ENCODE measurements at regions not wholly inside any gene's neighbourhood (a gene's known extent, or its start where the extent isn't known, plus 50 kb on each side); places are given as distances from the start of the nearest gene placed in this dataset.

- H3K27me3 ChIP-seq (ENCODE audit: insufficient read depth, low read length, poor library complexity), result no peaks in the 10 kb centered on the region
- no peaks in the 10 kb centered on the region for H3K79me2 ChIP-seq (ENCODE audit: insufficient read depth, low read length)
- no peaks in the 10 kb centered on the region for H3K4me1 ChIP-seq (ENCODE audit: insufficient read depth, low read length)
- no peak overlapping the region for H3K27ac ChIP-seq (ENCODE audit: low read length)
- H3K4me3 ChIP-seq (ENCODE audit: low read depth in 1 of 2, low read length in 2 of 2), result no peak overlapping the region
- no peak overlapping the region for H3K9ac ChIP-seq (ENCODE audit: low read depth, low read length)
- no peaks in the 10 kb centered on the region for H4K20me1 ChIP-seq (ENCODE audit: insufficient read depth, low read length)
- ATAC-seq (ENCODE audit: insufficient read depth, low read depth), result no peak
- H3K4me2 ChIP-seq (ENCODE audit: insufficient read depth, low read length), result no peak overlapping the region
- no peak for TF ChIP-seq EZH2 (IDR thresholded peaks at IDR 0.05; ENCODE audit: borderline replicate concordance, low read depth, low read length, severe bottlenecking)
- TF ChIP-seq, protein P1, sequence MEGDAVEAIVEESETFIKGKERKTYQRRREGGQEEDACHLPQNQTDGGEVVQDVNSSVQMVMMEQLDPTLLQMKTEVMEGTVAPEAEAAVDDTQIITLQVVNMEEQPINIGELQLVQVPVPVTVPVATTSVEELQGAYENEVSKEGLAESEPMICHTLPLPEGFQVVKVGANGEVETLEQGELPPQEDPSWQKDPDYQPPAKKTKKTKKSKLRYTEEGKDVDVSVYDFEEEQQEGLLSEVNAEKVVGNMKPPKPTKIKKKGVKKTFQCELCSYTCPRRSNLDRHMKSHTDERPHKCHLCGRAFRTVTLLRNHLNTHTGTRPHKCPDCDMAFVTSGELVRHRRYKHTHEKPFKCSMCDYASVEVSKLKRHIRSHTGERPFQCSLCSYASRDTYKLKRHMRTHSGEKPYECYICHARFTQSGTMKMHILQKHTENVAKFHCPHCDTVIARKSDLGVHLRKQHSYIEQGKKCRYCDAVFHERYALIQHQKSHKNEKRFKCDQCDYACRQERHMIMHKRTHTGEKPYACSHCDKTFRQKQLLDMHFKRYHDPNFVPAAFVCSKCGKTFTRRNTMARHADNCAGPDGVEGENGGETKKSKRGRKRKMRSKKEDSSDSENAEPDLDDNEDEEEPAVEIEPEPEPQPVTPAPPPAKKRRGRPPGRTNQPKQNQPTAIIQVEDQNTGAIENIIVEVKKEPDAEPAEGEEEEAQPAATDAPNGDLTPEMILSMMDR (IDR thresholded peaks at IDR 0.05; ENCODE audit: borderline replicate concordance, extremely low read depth, low read length, poor library complexity, severe bottlenecking), result no peak
- DNase-seq, result no peak
- H3K9me3 ChIP-seq (ENCODE audit: insufficient read depth, low read length, severe bottlenecking), result no peaks in the 10 kb centered on the region
- no peaks in the 10 kb centered on the region for H3K36me3 ChIP-seq (ENCODE audit: insufficient read depth, low read length)
- no peak overlapping the region for H2AFZ ChIP-seq (ENCODE audit: low read depth, low read length)
Observed at GRCh38 chr4:180949424-180950213, 1293.6 kb upstream of the TENM3 start.

DNA sequence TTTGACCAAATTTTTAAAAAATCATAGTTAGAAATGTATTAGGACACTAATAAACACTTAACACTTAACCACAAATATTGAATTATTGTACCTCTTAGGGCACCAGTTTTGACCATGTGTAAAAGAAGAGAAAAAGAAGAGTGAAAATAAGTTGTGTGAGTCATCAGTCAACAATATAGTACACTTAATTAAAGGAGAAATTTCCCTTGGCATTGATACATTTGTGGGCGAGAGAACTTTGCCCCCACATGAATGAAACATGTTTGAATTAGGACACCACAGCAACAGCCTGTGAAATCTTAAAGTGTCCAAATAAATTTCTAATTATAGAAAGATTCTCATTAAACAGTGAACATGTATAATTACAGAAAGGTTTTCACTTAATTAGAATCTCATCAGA, 1292.8 kb upstream of the TENM3 start:
- TF ChIP-seq, protein P1 (IDR thresholded peaks at IDR 0.05; ENCODE audit: borderline replicate concordance, extremely low read depth, low read length, poor library complexity, severe bottlenecking), result no peak
- TF ChIP-seq EZH2 (IDR thresholded peaks at IDR 0.05; ENCODE audit: borderline replicate concordance, low read depth, low read length, severe bottlenecking), result no peak
- no peaks in the 10 kb centered on the region for H3K79me2 ChIP-seq (ENCODE audit: insufficient read depth, low read length)
- H3K27ac ChIP-seq (ENCODE audit: low read length), result no peak overlapping the region

DNA sequence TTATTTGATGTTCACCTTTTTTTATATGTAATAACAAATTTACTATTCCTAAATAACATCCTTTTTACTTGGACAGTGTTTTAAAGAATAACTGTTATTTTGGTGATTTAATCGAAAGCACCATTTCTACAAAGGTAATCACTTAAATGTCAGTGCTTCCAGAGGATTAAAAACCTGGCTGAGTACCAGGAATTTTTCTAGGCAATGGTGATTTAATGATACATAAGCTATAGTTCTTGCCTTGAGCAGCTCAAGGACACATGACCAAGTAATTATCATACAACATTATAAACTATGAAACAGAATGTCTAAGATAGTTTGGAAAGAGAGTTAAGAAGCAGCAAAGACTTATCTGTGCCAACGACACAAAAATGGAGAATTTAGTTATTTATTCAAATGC, 1291.9 kb upstream of the TENM3 start:
- Histone ChIP-seq H3K27ac (ENCODE audit: low read length) (no peak overlapping the region), H3K4me3 (ENCODE audit: low read depth in 1 of 2, low read length in 2 of 2) (no peak overlapping the region), H3K4me1 (ENCODE audit: insufficient read depth, low read length) (no peaks in the 10 kb centered on the region), H2AFZ (ENCODE audit: low read depth, low read length) (no peak overlapping the region), H3K36me3 (ENCODE audit: insufficient read depth, low read length) (no peaks in the 10 kb centered on the region), H3K9ac (ENCODE audit: low read depth, low read length) (no peak overlapping the region), H3K9me3 (ENCODE audit: insufficient read depth, low read length, severe bottlenecking) (no peaks in the 10 kb centered on the region), H3K4me2 (ENCODE audit: insufficient read depth, low read length) (no peak overlapping the region), H4K20me1 (ENCODE audit: insufficient read depth, low read length) (no peaks in the 10 kb centered on the region), H3K27me3 (ENCODE audit: insufficient read depth, low read length, poor library complexity) (no peaks in the 10 kb centered on the region), H3K79me2 (ENCODE audit: insufficient read depth, low read length) (no peaks in the 10 kb centered on the region)
- no peak for DNase-seq
- TF ChIP-seq EZH2 (IDR thresholded peaks at IDR 0.05; ENCODE audit: borderline replicate concordance, low read depth, low read length, severe bottlenecking), result no peak
- TF ChIP-seq, protein P1 (IDR thresholded peaks at IDR 0.05; ENCODE audit: borderline replicate concordance, extremely low read depth, low read length, poor library complexity, severe bottlenecking), result no peak
- no peak for ATAC-seq (ENCODE audit: insufficient read depth, low read depth)

More for the DNA sequence above, 1292.8 kb upstream of the TENM3 start:
- Histone ChIP-seq H3K9me3 (ENCODE audit: insufficient read depth, low read length, severe bottlenecking) (no peaks in the 10 kb centered on the region), H4K20me1 (ENCODE audit: insufficient read depth, low read length) (no peaks in the 10 kb centered on the region), H3K4me1 (ENCODE audit: insufficient read depth, low read length) (no peaks in the 10 kb centered on the region), H3K4me2 (ENCODE audit: insufficient read depth, low read length) (no peak overlapping the region), H3K9ac (ENCODE audit: low read depth, low read length) (no peak overlapping the region), H3K4me3 (ENCODE audit: low read depth in 1 of 2, low read length in 2 of 2) (no peak overlapping the region), H2AFZ (ENCODE audit: low read depth, low read length) (no peak overlapping the region), H3K36me3 (ENCODE audit: insufficient read depth, low read length) (no peaks in the 10 kb centered on the region), H3K27me3 (ENCODE audit: insufficient read depth, low read length, poor library complexity) (no peaks in the 10 kb centered on the region)
- DNase-seq (no peak), ATAC-seq (ENCODE audit: insufficient read depth, low read depth) (no peak)
